K562 (cell line): ENCODE measurements at regions not wholly inside any gene's neighbourhood (a gene's known extent, or its start where the extent isn't known, plus 50 kb on each side); places are given as distances from the start of the nearest gene placed in this dataset.

Experiments
- ATAC-seq: fragments of 200-7000 bp; cut with Tn5 transposase; 3 replicates; pipeline ENCODE4 v1.9.1; 2020; ENCODE audit warnings: moderate library complexity
- BruUV-seq: library from RNA; stranded (reverse); fragments of 400-500 nt; replicated peaks from 2 replicates; lab custom pipeline; 2021; lab: Mats Ljungman, UMichigan
- CTCF ChIA-PET: fragments of 300-600 bp; formaldehyde crosslinking; extraction: SDS; loops from one replicate; lab custom pipeline; 2021; ENCODE audit warnings: low intra/inter-chr PET ratio; lab: Yijun Ruan, JAX
- POLR2A ChIA-PET: fragments of 300-600, 350-650 bp; sonication (Branson Sonifier 250); formaldehyde crosslinking; extraction: SDS; loops from one replicate; lab custom pipeline; 2021; ENCODE audit warnings: antibody characterized with exemption, inconsistent platforms; lab: Yijun Ruan, JAX
- DNase-seq, 4 experiments: peaks; one replicate each; pipeline versions ENCODE4 v3.0.0 to v3.0.0-alpha.2; 2011 to 2018; ENCODE audit warnings: low spot score in 3 of 4, mixed read lengths in 3 of 4; ENCODE audit errors: extremely low read depth in 1 of 4
- FAIRE-seq: peaks from 2 replicates; lab custom pipeline; 2011; peaks lifted over from hg19 to GRCh38; lab: Jason Lieb, UNC
- H2AFZ ChIP-seq: 2 replicates; pipeline ENCODE4 v1.6.0; 2011; ENCODE audit warnings: low read depth, low read length, control low read depth, inconsistent platforms
- H3K27ac ChIP-seq: fragments of 200-600 bp; 3 replicates; pipeline ENCODE4 v1.8.0; 2011; ENCODE audit warnings: low read depth, mild to moderate bottlenecking, control low read depth, inconsistent platforms, low read length, moderate library complexity, mixed read lengths; ENCODE audit errors: extremely low read depth
- H3K27me3 ChIP-seq, 2 experiments: fragments of 300-600 bp in 1 of 2; 2 replicates in 1 of 2; 3 replicates in 1 of 2; pipeline versions ENCODE4 v1.6.0 to v1.8.0; 2011; ENCODE audit warnings: inconsistent platforms in 2 of 2, low read length in 2 of 2, mild to moderate bottlenecking in 1 of 2, mixed read lengths in 1 of 2, moderate library complexity in 1 of 2; ENCODE audit not compliant: control insufficient read depth in 2 of 2, insufficient read depth in 2 of 2
- H3K36me3 ChIP-seq: fragments of 300-600 bp; 3 replicates; pipeline ENCODE4 v1.8.0; 2011; ENCODE audit warnings: mild to moderate bottlenecking, low read length, inconsistent platforms; ENCODE audit not compliant: control insufficient read depth, insufficient read depth
- H3K4me1 ChIP-seq, 2 experiments: fragments of 200-600 bp in 1 of 2; replicated peaks in 1 of 2; 2 replicates in 1 of 2; 3 replicates in 1 of 2; pipeline versions ENCODE4 v1.5.1 to v1.8.0; 2011; ENCODE audit warnings: inconsistent platforms in 2 of 2, low read length in 2 of 2, mild to moderate bottlenecking in 1 of 2, mixed read lengths in 1 of 2, moderate library complexity in 1 of 2; ENCODE audit not compliant: control insufficient read depth in 2 of 2, insufficient read depth in 2 of 2
- H3K4me2 ChIP-seq: 2 replicates; pipeline ENCODE4 v1.6.1; 2011; ENCODE audit warnings: low read length, control low read depth, inconsistent platforms, mixed read lengths; ENCODE audit not compliant: insufficient read depth
- H3K4me3 ChIP-seq: fragments of 200-600 bp; sonication (generic), shearing (Covaris generic); 2 replicates; pipeline ENCODE4 v1.5.1; 2016; ENCODE audit warnings: control low read depth, inconsistent platforms
- H3K79me2 ChIP-seq: fragments of 200-600 bp; 3 replicates; pipeline ENCODE4 v1.8.0; 2011; ENCODE audit warnings: low read length, inconsistent platforms; ENCODE audit not compliant: control insufficient read depth, insufficient read depth
- H3K9ac ChIP-seq, 2 experiments: 2 replicates each; pipeline versions ENCODE4 v1.6.0 to v1.6.1; 2011; ENCODE audit warnings: low read depth in 2 of 2, low read length in 2 of 2, control low read depth in 1 of 2, inconsistent platforms in 1 of 2, mild to moderate bottlenecking in 1 of 2, mixed read lengths in 1 of 2; ENCODE audit not compliant: insufficient read depth in 1 of 2
- H3K9me1 ChIP-seq: one replicate; pipeline ENCODE4 v1.6.0; 2011; ENCODE audit warnings: inconsistent platforms, mild to moderate bottlenecking, low read length, moderate library complexity; ENCODE audit not compliant: control insufficient read depth, insufficient read depth
- H3K9me3 ChIP-seq: replicated peaks from 2 replicates; pipeline ENCODE4 v1.5.1; 2011; ENCODE audit warnings: low read depth, low read length, inconsistent platforms; ENCODE audit not compliant: control insufficient read depth, insufficient read depth
- H4K20me1 ChIP-seq: replicated peaks from 2 replicates; pipeline ENCODE4 v1.6.1; 2011; ENCODE audit warnings: low read length, inconsistent platforms, mixed read lengths; ENCODE audit not compliant: control insufficient read depth, insufficient read depth
- CEBPB ChIP-seq: fragments of 450-650 bp; IDR thresholded peaks from 2 replicates; pipeline ENCODE4 v1.6.1; 2016; ENCODE audit warnings: missing genetic modification characterization, missing compliant biosample characterization
- ELF4 ChIP-seq: fragments of 450-650 bp; formaldehyde crosslinking; IDR thresholded peaks from 2 replicates; pipeline ENCODE4 v1.4.0; 2022; ENCODE audit warnings: missing genetic modification characterization
- ESRRA ChIP-seq: fragments of 450-650 bp; IDR thresholded peaks from 2 replicates; pipeline ENCODE4 v1.6.1; 2014; ENCODE audit warnings: low read depth, mild to moderate bottlenecking, moderate library complexity, borderline replicate concordance
- KDM5B ChIP-seq: fragments of 200-600 bp; sonication (generic); IDR thresholded peaks from 2 replicates; pipeline ENCODE4 v1.6.1; 2012; ENCODE audit warnings: low read depth, mild to moderate bottlenecking, moderate library complexity, low read length, control low read depth, inconsistent platforms; ENCODE audit not compliant: insufficient replicate concordance
- MAFG ChIP-seq: fragments of 450-650 bp; conservative IDR thresholded peaks from 2 replicates; pipeline ENCODE4 v1.6.1; 2016; ENCODE audit warnings: missing genetic modification characterization, missing compliant biosample characterization
- MAFK ChIP-seq: IDR thresholded peaks from 2 replicates; pipeline ENCODE4 v1.6.1; 2011; ENCODE audit warnings: low read length, improper control_type of control experiment
- NUFIP1 ChIP-seq: fragments of 450-650 bp; IDR thresholded peaks from 2 replicates; pipeline ENCODE4 v1.6.1; 2018; ENCODE audit not compliant: partially characterized antibody
- PTRF ChIP-seq: fragments of 450-650 bp; IDR thresholded peaks from 2 replicates; pipeline ENCODE4 v1.6.1; 2016; ENCODE audit warnings: mild to moderate bottlenecking, missing genetic modification characterization, missing compliant biosample characterization
- STAT5B ChIP-seq: fragments of 250-450 bp; sonication (Bioruptor Pico); IDR thresholded peaks from 2 replicates; pipeline ENCODE4 v1.8.0; 2021; ENCODE audit warnings: mild to moderate bottlenecking, inconsistent platforms
- WGBS: fragments of 100-300 bp; shearing (Covaris generic); methylation state at CpG from one replicate; pipeline ENCODE4 v1.1.6; 2016; ENCODE audit warnings: low coverage, mixed read lengths; ENCODE audit not compliant: insufficient coverage; ENCODE audit errors: missing lambda C conversion rate; 5-methylcytosine and 5-hydroxymethylcytosine counted together
- in situ Hi-C: fragments of 300-500 bp; cut with MboI; formaldehyde crosslinking; loops from 4 replicates; pipeline ENCODE4 v1.15.0; 2018; ENCODE audit warnings: inconsistent platforms, mixed read lengths
- intact Hi-C: fragments of 100-400 bp; cut with micrococcal nuclease; formaldehyde crosslinking; loops from 2 replicates; pipeline ENCODE4 v1.14.2; 2022
- TF ChIP-seq, protein P1 (sequence below): conservative IDR thresholded peaks from 2 replicates; pipeline ENCODE4 v1.6.1; 2011; ENCODE audit warnings: low read depth, mild to moderate bottlenecking, low read length; ENCODE audit not compliant: control insufficient read depth
- TF ChIP-seq, protein P2 (sequence below): IDR thresholded peaks from 2 replicates; pipeline ENCODE4 v1.6.1; 2014; ENCODE audit warnings: antibody characterized with exemption
- TF ChIP-seq, protein P3 (sequence below), 3 experiments: IDR thresholded peaks in 2 of 3; conservative IDR thresholded peaks in 1 of 3; 2 replicates each; pipeline ENCODE4 v1.5.1; 2011 to 2012; ENCODE audit warnings: low read length in 3 of 3, mild to moderate bottlenecking in 3 of 3, control low read depth in 2 of 3, improper control_type of control experiment in 1 of 3, inconsistent platforms in 1 of 3, low read depth in 1 of 3, mixed read lengths in 1 of 3, moderate library complexity in 1 of 3; ENCODE audit not compliant: insufficient read depth in 2 of 3
- TF ChIP-seq, protein P4 (sequence below): fragments of 250-450 bp; sonication (Bioruptor Pico); IDR thresholded peaks from 2 replicates; pipeline ENCODE4 v1.4.0; 2020; ENCODE audit warnings: mild to moderate bottlenecking, moderate library complexity

DNA sequence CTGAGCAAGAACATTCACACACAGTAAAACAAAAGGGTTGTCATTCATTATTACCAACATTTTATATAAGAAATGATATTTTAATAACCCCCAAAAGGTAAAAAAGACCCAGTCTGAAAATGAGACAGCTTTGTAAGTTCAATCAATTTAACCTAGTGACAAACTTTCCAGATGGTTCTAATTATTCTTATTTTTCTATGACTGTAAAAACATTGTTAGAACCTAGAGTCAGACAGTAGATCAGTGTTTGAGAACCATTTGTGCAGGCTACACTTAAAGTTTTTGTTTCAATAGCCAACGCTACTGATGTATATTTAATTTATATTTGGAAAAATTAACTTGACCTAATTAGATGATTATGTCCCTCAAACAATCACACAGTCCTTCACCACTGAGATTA is 708.4 kb upstream of the CBLB start:
- DNase-seq (no peak), FAIRE-seq (no peak), ATAC-seq (no peak)
- Histone ChIP-seq H3K27ac (no peak overlapping the region), H3K79me2 (no peaks in the 10 kb centered on the region), H3K36me3 (no peaks in the 10 kb centered on the region), H3K9me1 (no peaks in the 10 kb centered on the region), H3K4me1 (no peaks in the 10 kb centered on the region), H3K4me3 (no peak overlapping the region), H4K20me1 (no peaks in the 10 kb centered on the region), H3K9ac (no peak overlapping the region), H2AFZ (no peak overlapping the region), H3K9me3 (no peaks in the 10 kb centered on the region), H3K4me2 (no peak overlapping the region), H3K27me3 (no peaks in the 10 kb centered on the region)
- TF ChIP-seq, protein P1, sequence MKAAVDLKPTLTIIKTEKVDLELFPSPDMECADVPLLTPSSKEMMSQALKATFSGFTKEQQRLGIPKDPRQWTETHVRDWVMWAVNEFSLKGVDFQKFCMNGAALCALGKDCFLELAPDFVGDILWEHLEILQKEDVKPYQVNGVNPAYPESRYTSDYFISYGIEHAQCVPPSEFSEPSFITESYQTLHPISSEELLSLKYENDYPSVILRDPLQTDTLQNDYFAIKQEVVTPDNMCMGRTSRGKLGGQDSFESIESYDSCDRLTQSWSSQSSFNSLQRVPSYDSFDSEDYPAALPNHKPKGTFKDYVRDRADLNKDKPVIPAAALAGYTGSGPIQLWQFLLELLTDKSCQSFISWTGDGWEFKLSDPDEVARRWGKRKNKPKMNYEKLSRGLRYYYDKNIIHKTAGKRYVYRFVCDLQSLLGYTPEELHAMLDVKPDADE = no peak
- TF ChIP-seq, protein P2, sequence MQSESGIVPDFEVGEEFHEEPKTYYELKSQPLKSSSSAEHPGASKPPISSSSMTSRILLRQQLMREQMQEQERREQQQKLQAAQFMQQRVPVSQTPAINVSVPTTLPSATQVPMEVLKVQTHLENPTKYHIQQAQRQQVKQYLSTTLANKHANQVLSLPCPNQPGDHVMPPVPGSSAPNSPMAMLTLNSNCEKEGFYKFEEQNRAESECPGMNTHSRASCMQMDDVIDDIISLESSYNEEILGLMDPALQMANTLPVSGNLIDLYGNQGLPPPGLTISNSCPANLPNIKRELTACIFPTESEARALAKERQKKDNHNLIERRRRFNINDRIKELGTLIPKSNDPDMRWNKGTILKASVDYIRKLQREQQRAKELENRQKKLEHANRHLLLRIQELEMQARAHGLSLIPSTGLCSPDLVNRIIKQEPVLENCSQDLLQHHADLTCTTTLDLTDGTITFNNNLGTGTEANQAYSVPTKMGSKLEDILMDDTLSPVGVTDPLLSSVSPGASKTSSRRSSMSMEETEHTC = no peak
- TF ChIP-seq MAFK = no peak
- no peak for TF ChIP-seq CEBPB
- TF ChIP-seq KDM5B = no peak
- TF ChIP-seq ESRRA = no peak
- no peak for TF ChIP-seq PTRF (tag)
- TF ChIP-seq MAFG (tag) = no peak
- TF ChIP-seq STAT5B (CRISPR knock-in tag) = no peak
- TF ChIP-seq ELF4 (CRISPR knock-in tag) = no peak
- TF ChIP-seq NUFIP1 = no peak
- TF ChIP-seq, protein P3, sequence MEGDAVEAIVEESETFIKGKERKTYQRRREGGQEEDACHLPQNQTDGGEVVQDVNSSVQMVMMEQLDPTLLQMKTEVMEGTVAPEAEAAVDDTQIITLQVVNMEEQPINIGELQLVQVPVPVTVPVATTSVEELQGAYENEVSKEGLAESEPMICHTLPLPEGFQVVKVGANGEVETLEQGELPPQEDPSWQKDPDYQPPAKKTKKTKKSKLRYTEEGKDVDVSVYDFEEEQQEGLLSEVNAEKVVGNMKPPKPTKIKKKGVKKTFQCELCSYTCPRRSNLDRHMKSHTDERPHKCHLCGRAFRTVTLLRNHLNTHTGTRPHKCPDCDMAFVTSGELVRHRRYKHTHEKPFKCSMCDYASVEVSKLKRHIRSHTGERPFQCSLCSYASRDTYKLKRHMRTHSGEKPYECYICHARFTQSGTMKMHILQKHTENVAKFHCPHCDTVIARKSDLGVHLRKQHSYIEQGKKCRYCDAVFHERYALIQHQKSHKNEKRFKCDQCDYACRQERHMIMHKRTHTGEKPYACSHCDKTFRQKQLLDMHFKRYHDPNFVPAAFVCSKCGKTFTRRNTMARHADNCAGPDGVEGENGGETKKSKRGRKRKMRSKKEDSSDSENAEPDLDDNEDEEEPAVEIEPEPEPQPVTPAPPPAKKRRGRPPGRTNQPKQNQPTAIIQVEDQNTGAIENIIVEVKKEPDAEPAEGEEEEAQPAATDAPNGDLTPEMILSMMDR (IDR thresholded peaks at IDR 0.05 in 2 of 3, conservative IDR thresholded peaks at IDR 0.05 in 1 of 3; ENCODE audit: insufficient read depth in 2 of 3, low read depth in 1 of 3, low read length in 3 of 3) = no peak
- TF ChIP-seq, protein P4, sequence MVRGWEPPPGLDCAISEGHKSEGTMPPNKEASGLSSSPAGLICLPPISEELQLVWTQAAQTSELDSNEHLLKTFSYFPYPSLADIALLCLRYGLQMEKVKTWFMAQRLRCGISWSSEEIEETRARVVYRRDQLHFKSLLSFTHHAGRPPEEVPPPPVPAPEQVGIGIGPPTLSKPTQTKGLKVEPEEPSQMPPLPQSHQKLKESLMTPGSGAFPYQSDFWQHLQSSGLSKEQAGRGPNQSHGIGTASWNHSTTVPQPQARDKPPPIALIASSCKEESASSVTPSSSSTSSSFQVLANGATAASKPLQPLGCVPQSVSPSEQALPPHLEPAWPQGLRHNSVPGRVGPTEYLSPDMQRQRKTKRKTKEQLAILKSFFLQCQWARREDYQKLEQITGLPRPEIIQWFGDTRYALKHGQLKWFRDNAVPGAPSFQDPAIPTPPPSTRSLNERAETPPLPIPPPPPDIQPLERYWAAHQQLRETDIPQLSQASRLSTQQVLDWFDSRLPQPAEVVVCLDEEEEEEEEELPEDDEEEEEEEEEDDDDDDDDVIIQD (CRISPR knock-in tag) = no peak
- ChIA-PET CTCF (no interaction called here), POLR2A (no interaction called here)
- no TSS peak for BruUV-seq
- in situ Hi-C loops (loop anchor here (25.0 kb wide), 1 partner anchor 865 kb away; no protein-coding TSS in a partner anchor), intact Hi-C loops (no loop called here)
- WGBS = 0% methylated on average over 1 of the region's 1 CpG
